Medulla oblongata (tissue), 1 donor: ENCODE measurements at regions not wholly inside any gene's neighbourhood (a gene's known extent, or its start where the extent isn't known, plus 50 kb on each side); places are given as distances from the start of the nearest gene placed in this dataset.

Source experiments
- DNase-seq: peaks from one replicate; pipeline ENCODE4 v3.0.0-alpha.2; 2015; ENCODE audit errors: extremely low spot score

DNA sequence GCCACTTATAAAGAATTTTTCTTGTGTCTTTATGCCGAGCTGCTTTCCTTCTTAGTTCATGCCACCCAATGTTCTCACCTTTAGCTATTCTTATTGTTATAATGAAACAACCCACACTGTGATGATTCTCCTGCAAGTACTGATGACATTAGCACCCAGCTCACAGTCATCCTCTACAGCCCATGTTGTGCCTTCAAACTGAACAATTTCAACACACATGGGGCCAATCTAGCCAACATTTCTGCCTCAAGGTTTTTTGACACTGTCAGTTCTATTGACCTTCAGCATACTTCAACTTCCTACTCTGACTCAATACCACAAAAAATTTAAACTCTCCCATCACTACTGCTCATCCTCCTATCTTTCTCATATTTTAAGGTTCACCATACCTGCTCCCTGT, 752.4 kb downstream of the FGF9 start:
- no peak for DNase-seq

DNA sequence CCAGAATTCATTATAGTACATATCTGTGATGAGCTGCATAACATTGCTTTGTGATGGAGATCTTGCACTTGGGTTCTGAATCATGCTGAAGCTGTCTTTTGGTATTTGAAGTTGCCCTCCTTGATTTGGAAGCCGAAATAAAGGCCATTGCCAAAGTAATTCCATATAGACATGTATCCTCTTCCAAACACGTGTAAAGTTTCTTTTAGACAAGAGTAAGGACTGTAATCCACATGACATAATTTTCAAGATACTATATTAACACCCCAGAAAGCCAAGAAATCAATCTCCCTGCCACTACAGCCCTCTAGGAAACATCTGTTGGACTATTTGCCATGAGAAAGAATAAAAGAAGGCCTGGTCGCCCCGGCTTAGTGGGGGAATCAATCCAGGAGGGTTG, 754.2 kb downstream of the FGF9 start:
- no peak for DNase-seq

DNA sequence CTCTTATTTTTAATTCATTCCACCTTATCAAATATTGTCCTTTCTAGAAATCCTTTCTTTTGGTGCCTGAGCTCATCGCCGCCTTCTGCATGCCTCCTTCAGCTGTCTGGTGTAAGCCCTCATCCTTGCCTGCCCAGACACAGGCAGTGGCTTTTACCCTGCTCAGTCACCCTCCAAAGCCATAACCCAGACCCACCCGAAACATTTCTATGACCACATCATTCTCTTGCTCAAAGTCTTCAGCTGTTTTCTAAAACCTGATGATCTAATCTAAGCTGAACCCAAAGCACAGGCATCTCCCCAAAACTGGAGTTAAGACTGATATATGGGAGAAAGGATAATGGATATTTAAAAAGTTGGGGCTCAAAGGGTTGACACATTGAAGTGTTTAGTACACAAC, 753.7 kb upstream of the SGCG start:
- no peak for DNase-seq

DNA sequence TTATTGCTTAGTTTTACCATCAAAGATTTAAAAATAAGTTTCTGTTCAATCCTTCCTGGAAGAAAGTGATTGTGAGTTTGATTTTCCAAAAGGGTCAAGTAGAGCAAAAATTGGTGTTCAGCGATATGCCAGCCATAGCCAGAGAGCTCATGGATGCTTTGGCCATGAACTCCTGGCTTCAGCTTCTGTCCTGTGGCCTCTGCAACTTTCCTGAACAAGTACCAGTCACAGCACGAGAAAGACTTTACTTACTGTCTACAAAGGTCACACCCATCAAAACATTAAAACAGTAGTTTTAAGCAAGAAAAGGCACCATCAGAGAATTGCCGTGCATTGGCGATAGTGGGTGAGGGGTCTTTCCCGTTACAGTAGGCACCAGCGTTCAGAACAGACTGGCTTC, 753.0 kb upstream of the SGCG start:
- DNase-seq, result no peak

DNA sequence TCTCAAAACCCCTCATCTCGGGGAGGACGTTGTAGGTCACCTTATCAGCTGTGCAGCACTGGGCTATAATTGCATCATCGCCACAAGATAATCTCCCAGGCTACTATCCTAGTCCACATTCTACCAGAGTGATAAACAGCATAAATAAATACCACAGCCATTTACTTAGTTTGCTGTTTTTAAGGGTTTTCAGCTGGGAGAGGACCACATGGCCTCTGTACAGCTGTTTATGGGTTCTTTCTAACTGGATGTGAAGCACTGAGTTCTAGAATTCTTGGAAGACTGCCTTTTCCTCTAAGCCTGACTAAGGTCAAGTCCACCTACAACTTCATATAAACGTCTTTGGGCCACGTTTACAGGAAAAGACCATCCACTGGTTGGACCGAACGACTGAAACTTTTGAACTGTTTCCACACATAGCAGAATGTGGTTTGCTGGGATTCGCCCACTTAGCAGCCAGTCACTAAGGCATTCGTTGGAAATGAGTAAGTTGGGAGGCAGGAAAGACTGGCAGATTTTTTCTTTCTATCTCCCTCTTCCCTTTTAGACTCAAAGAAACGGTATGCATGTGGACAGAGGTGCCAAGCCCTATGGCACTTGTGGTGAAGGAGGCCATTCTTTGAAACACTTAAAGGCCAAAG, 752.5 kb upstream of the SGCG start:
- DNase-seq, result no peak

DNA sequence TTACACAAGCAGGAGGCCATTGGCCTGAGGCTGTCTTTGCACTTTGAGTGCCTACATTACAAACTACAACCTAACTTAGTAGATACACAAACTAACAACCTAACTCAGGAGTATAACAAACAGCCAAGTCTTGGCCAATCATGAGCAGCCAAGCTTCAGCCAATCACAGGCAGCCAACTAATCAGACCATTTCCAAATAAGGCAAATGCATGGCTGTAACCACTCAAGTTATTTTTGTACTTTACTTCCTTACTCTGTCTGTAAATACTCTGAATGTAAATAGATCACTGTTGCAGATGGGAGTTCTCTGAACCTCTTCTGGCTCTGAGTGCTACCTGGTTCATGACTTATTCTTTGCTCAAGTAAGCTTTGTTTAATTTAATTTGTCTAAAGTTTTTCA, 748.1 kb upstream of the SGCG start:
- no peak for DNase-seq

DNA sequence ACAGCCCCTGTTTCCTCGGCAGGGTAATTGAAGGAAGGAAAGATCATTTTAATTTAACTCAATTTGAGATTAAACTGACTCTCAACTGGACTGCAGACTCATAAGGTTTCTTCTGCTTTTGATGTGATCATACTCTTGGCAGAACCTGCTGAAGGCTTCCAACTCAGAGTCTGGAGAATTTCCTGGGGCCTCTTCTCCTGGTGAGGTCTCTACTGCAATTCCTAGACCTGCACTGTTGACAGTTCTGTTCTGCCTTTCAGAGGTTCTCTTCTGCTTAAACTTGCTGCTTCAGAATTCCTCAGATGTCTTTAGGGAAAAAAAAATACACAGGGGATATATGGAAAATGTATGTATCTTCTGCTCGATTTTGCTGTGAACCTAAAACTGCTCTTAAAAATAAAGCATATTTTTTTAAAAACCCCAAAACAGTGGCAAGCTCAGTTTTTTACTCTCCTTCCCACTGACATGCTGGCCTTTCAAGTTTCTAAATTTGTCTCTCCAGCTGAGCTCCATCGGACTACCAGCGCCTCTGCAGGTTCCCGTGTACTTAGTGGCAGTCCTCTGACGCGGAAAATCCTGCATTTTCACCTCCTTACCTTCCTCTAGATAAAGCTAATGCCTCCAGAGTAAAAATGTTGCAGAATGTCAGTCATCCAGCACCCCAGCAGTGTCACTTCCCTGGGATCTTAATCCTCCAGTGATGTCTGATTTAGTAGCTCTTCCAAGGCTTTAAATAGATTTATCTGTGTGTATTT, 733.5 kb upstream of the SGCG start:
- no peak for DNase-seq

DNA sequence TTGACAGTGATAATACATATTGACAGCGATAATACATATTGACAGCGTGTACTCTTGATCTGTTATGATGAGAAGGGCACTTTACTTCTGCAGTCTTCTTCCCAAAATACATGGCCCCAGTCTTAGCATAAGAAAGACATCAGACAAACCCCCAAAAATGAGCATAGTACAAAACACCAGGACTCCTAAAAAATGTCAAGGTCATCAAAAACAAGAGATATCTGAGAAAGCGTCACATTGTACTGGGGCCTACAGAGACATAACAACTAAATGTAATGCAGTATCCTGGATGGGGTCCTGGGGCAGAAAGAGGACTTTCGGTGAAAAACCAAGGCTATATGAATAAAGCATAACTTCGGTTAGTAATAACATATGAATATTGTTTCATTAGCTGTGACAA, 731.5 kb upstream of the SGCG start:
- DNase-seq, result no peak

DNA sequence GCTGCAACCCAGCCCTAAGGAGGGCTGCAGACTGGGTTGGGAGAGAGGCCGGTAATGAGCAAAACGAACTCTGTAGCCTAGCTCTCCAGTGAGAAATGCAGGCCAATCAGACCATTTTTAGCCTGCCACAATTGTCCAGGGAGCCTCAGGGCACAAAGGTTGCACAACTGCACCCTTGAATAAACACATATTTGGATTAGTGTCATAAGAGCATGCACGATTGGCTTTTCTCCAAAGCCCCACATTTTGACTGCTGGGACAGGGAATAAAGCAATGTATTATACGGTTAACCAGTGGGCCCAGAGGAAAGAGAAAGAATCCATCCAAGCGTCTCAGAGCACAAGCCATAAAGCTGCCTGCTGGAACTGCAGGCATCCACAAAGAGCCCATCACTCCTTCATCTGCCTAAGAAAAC, 729.4 kb upstream of the SGCG start:
- peak; percentile 19 for DNase-seq

DNA sequence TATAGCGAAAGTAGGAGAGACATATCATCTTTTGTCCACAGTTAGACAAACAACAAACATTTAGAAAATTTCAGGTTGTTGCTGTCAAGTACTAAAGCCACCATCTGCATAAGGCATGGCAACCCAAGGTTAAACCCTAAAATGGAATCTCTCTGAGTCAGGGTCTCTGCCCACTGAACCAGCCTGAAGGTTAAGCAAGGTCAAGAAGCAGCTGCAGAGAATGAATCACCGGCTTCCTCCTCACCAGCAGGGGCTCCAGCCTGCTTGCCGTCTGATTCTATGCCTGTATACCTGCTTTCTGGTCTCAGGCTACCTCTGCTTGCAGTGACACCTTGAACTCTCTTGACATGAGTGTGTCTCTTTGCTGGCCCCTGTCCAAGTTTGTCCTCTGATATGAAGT, 726.2 kb upstream of the SGCG start:
- no peak for DNase-seq

DNA sequence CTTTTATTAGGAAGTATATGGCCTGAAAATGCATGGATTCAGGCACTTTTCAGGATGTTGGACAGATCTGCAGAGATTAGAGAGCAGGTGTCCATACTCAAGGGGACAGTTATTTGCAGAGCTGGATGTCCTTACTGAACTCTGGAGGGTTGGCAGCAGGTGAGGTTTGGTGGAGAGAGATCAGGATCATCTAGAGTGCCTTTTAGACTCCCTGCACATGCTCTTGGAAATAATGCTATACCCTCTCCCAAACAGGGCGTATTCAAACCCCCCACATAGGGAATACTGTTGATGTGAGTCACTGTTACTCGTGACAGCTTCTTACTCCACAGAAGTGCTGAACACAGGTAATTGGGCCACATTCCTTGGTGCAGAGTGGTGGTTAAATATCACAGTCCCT, 725.7 kb upstream of the SGCG start:
- no peak for DNase-seq

DNA sequence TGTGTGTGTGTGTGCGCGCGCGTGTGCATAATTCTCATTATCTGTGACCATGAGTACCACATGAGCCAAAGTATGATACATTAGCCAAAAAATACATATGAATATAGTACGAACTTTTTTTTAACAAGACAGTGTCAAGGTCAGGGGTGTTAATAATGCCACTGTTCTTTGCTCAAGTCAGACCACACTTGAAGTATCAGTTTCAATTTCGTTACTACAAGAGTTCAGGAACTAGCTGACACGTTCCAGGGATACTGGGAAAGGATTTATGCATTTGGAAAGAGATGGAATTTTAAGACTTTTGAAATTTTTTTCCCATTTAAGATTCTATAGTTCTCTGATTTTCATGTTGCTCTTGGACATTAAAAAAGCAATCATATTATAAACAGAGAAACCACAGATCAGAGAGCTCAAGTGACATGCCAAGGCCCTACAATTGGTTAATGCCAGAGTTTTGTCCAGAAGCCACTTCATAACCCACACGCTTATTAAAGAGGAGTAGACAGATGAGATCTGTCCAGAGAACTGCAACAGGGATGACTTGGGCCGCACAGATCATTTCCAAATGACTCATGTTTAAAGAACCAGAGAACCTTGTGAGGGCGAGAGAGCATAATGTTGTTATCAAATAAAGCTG, 718.8 kb upstream of the SGCG start:
- no peak for DNase-seq

DNA sequence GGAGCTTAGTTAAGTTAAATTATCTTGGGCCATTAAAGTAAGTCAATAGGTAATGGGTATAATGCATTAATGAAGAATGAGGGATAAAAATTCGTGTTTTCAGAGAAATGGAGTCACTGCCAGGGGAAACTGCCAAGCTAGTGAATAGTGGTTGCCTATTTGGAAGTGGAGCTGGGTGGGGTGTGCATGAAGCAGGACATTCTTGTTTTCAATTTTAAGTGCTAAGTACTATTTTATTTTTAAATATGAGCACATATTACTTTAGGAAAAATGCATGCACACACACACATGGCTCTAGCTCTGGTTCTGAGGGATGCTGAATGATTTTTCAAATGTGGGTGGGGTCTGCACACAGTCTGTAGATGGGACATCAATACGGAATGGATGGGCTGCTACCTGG, 717.7 kb upstream of the SGCG start:
- DNase-seq, result no peak

DNA sequence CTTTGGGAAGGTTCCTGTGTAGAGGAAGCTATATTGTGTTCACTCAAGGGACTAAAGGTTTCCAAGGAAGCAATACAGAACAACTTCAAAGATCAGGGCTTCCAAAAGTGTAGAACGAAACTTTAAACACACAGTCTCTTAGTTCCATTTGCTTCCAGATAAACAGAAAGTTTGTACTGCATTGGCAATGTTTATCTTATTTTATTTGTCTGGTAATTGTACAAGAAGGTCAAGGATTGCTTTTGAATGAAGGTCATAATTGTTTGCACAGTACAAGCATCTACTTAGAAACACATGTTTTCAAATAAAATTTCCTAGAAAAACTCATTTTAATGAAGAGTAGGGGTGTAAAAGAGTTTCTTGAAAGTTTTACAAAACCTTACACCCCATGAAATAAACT, 712.7 kb upstream of the SGCG start:
- DNase-seq, result no peak

DNA sequence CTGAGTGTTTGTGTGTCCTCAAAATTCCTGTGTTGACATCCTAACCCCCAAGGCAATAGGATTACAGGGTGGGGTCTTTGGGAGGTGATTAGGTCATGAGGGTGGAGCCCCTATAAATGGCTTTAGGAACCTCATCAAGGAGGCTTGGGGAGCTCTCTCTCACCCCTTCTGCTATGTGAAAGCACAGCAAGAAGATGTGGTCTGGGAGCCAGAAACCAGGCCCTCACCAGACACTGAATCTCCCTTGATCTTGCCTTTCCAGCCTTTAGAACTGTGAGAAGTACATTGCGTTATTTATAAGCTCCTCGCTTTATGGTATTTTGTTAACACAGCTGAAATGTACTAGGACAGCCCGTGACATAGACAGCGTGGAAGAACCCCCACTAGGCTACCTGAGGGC, 712.0 kb upstream of the SGCG start:
- no peak for DNase-seq

DNA sequence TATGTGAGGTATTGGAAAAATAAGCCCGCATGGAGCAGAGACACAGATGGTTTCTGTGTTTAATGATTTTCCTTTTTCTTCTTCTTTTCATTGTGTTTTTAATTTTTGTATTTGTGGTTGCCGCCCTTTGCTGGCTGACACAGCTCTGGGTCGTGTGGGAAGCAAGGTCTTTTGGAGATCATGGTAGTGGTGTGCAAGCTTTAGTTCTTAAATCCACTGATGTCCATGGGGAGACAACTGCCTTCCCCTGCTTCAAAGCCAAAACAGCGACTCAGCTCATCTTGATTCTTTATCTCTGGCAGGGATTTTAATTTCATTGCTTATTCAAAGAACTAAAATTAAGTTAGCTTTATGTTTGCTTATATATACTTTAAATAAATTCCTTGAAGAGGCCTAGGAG, 711.3 kb upstream of the SGCG start:
- DNase-seq, result no peak

DNA sequence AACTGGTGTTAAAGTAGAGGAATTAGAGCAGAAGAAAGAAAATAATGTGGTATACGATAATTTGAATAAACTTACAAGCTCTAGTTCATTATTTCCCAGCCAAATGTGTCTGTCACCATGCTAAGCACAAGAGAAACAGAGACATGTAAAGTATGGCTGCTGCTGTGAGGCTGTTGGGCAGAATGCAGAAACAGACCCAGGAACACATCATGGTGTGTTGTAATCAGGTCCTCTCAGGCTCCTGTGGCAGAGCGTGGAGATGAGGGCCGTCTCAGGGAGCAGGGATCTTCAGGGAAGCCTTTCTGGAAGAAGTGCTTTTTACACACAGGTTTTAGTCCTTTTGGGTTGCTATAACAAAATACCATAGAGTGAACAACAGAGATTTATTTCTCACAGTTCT, 710.7 kb upstream of the SGCG start:
- DNase-seq, result no peak

DNA sequence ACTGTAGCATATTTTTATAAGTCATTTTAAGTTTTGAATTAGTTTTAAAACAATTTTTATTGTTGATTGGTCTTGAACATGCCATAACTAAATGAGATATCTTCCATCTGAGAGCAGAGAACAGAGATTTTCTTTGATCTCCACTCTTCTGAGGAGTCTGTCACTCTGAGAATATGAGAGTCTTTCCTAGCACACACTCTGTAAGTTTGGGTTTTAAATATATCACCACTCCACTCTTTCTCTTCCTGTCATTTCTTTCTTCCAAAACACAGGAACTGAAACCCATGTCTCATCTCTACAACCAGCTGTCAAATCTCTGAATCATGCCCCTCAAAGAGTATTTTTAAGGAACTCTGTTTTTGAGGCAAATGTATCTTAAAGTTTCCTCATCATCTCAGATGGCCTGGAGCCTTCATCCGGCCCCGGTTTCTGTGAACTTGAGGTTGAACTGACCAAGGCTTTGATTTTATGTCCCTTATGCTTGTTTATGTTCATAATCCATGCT, 698.2 kb upstream of the SGCG start:
- no peak for DNase-seq

DNA sequence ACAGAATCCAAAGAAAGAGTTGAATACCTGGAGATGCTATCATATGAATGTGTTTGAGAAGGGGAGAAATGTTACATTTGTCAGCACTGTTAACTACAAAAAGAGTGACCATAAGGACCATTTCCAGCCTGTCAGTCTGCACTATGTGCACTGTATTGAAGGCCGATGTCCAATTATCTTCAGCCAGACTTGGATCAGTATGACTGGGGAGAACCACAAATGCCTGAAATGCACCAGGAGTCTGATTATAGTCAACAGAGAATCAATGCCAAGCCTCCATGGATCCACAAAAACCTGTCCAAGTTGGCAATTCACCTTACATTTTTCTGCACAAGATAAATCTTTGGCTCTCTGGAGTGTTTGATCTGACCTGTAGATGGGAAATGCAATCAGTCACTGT, 697.5 kb upstream of the SGCG start:
- no peak for DNase-seq

DNA sequence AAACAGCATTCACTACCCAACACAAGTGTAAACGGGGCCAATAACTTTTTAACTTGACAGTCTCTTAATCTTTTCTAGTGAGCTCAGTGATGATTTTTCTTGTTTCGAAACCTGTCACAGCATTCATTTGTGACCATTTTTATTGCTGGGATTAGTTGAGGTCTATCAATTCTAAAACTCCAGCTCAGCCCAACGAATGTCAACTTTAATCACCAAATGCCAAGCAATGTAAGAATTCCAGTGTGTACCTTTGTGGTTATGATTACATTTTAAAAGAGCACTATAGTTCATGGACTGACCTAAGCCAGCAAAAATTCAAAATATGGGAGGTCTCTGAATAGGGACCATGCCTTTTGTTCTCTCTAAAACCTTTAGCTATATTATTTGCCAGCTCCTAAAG, 694.3 kb upstream of the SGCG start:
- no peak for DNase-seq

DNA sequence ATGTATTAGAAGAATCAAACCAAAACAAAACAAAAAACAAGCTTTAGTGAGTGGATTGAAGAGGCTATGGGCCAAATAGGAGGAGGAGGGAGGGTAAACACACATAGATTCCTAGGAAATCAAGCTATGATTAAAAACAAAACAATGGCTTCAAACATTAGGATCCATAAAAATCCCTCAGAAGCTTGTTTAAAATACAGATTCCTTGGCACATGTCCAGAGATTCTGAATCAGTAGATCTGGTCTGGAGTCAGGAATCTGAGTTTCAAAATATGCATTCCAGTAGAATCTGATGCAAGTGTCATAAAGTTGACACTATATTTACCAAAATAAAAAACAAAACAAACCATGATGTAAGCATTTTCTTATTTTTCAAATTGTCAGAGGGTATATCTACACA, 692.8 kb upstream of the SGCG start:
- no peak for DNase-seq

DNA sequence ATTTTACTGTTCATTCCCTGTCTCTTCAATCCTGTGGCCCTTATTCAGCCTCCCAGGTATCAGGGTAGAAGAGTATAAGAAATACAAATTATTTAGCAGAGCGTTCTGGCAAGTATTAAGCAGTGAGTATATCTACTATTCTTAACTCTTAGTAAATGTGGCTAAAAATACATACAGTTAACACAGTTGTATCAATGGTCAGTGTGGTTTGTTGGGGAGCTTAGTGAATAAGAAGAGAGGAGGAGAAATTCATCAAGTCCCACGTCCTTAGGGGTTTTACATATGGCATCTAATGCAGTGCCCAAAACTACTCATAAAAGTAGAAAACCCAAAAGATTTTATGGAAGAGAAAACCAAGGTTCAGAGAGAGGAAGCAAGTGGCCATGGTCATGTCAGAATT, 691.0 kb upstream of the SGCG start:
- no peak for DNase-seq

DNA sequence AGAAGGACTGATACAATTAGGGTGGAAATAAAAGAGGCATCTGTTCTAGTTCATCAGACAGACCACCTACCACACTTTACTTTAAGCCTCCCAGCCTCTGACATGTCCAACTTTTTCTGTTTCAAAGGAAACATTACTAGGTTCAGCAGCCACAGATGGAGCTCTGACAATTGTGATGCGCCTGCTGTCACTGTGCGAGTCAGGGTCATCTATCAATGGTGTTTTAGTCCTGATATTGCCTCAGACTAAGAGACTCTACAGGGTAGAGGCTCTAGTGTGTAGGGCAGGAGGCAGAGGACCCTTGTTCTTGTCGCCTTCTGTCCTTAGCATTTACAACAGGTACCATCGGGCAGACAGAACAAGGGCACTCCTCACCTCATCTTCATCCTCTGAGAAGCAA, 685.0 kb upstream of the SGCG start:
- DNase-seq, result no peak
